OCI-LY7 (cell line): ENCODE measurements at regions not wholly inside any gene's neighbourhood (a gene's known extent, or its start where the extent isn't known, plus 50 kb on each side); places are given as distances from the start of the nearest gene placed in this dataset.

Experiments used
- BruUV-seq: library from RNA; stranded (reverse); fragments of 400-500 nt; replicated peaks from 2 replicates; lab custom pipeline; 2021; lab: Mats Ljungman, UMichigan
- CTCF ChIA-PET: fragments of 300-600 bp; sonication (Branson Sonifier 250); formaldehyde crosslinking; loops from one replicate; lab custom pipeline; 2022; ENCODE audit warnings: antibody characterized with exemption; ENCODE audit not compliant: unreplicated experiment; lab: Charles Lee
- POLR2A ChIA-PET: fragments of 300-600 bp; sonication (Branson Sonifier 250); formaldehyde crosslinking; loops from one replicate; lab custom pipeline; 2022; ENCODE audit warnings: antibody characterized with exemption; lab: Charles Lee
- DNase-seq: peaks from one replicate; pipeline ENCODE4 v3.0.0-alpha.2; 2015; ENCODE audit warnings: low spot score
- H2AFZ ChIP-seq: fragments of 200-600 bp; sonication (generic), shearing (Covaris generic); 2 replicates; pipeline ENCODE4 v1.6.1; 2014; ENCODE audit warnings: mild to moderate bottlenecking, antibody characterized with exemption, low read length, moderate library complexity
- H3K27ac ChIP-seq: fragments of 200-600 bp; sonication (generic); 2 replicates; pipeline ENCODE4 v1.5.1; 2014; ENCODE audit warnings: mixed run types, low read depth, mild to moderate bottlenecking, moderate library complexity, low read length, inconsistent platforms; ENCODE audit not compliant: poor library complexity, severe bottlenecking
- H3K36me3 ChIP-seq: fragments of 200-600 bp; sonication (generic); 2 replicates; pipeline ENCODE4 v1.6.1; 2014; ENCODE audit warnings: mild to moderate bottlenecking, antibody characterized with exemption, low read length, moderate library complexity, mixed read lengths; ENCODE audit not compliant: insufficient read depth
- H3K4me1 ChIP-seq: fragments of 200-600 bp; sonication (generic); 2 replicates; pipeline ENCODE4 v1.5.1; 2014; ENCODE audit warnings: mild to moderate bottlenecking, low read length; ENCODE audit not compliant: insufficient read depth, poor library complexity, severe bottlenecking
- H3K4me2 ChIP-seq: fragments of 200-600 bp; sonication (generic); 2 replicates; pipeline ENCODE4 v1.6.1; 2014; ENCODE audit warnings: mild to moderate bottlenecking, low read length
- H3K4me3 ChIP-seq: fragments of 200-600 bp; sonication (generic); 2 replicates; pipeline ENCODE4 v1.5.1; 2014; ENCODE audit warnings: mild to moderate bottlenecking, low read depth, low read length; ENCODE audit not compliant: poor library complexity, severe bottlenecking
- H3K79me2 ChIP-seq: fragments of 200-600 bp; sonication (generic); 2 replicates; pipeline ENCODE4 v1.6.1; 2016; ENCODE audit warnings: low read depth, mild to moderate bottlenecking, low read length, moderate library complexity, mixed read lengths; ENCODE audit not compliant: insufficient read depth
- H3K9me2 ChIP-seq: fragments of 200-600 bp; sonication (generic); 2 replicates; pipeline ENCODE4 v1.6.1; 2016; ENCODE audit warnings: mild to moderate bottlenecking, low read length, mixed read lengths; ENCODE audit not compliant: insufficient read depth
- H3K9me3 ChIP-seq: fragments of 200-600 bp; sonication (generic); 2 replicates; pipeline ENCODE4 v1.6.1; 2014; ENCODE audit warnings: mild to moderate bottlenecking, mixed run types, low read length, mixed read lengths
- H4K20me1 ChIP-seq: fragments of 200-600 bp; sonication (generic); 2 replicates; pipeline ENCODE4 v1.6.1; 2014; ENCODE audit warnings: mild to moderate bottlenecking, antibody characterized with exemption, low read length, moderate library complexity, mixed read lengths; ENCODE audit not compliant: insufficient read depth
- EZH2phosphoT487 ChIP-seq: fragments of 200-600 bp; sonication (generic); IDR thresholded peaks from 2 replicates; pipeline ENCODE4 v1.6.1; 2018; ENCODE audit warnings: low read depth, borderline replicate concordance, mild to moderate bottlenecking, mixed run types, antibody characterized with exemption, low read length, moderate library complexity, mixed read lengths
- intact Hi-C: fragments of 100-400 bp; cut with micrococcal nuclease; formaldehyde crosslinking; loops from one replicate; pipeline ENCODE4 v1.10.0; 2022; ENCODE audit not compliant: unreplicated experiment
- TF ChIP-seq, protein P1 (sequence below): fragments of 200-600 bp; sonication (generic); conservative IDR thresholded peaks from 2 replicates; pipeline ENCODE4 v1.5.1; 2014; ENCODE audit warnings: mild to moderate bottlenecking, antibody characterized with exemption, low read length, moderate library complexity, mixed read lengths

DNA sequence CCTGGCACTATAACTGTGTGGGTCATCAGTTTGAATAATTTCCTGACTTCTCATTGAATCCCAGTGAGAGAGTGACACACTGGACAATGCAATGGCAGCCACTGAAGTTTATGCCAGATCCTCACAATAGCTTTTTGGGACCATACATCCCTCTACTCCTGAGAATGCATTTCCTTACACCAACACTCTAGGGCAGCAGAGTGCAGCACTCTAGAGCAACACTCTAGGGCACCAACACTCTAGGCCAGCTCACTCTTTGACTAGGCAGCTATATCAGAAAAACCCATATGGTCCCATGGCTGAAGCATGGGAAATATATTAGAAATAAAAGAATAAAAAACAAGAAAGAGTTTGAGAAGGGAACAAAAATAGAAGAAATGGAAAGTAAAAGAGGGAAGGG, 309.2 kb downstream of the MAP2K6 start:
- H3K4me1 ChIP-seq, result no peaks in the 10 kb centered on the region
- no peak overlapping the region for H3K4me3 ChIP-seq
- CTCF ChIA-PET, result no interaction called here
- no peak overlapping the region for H2AFZ ChIP-seq
- H3K9me3 ChIP-seq, result no peaks in the 10 kb centered on the region
- no peaks in the 10 kb centered on the region for H3K36me3 ChIP-seq
- no peaks in the 10 kb centered on the region for H3K9me2 ChIP-seq
- POLR2A ChIA-PET, result interaction anchor here (0.7 to 2.3 kb wide), 3 partner anchors 11 to 72 kb away, joined by 3 to 8 read pairs (median 7); no protein-coding TSS in a partner anchor
- no TSS peak for BruUV-seq
- DNase-seq, result no peak
- TF ChIP-seq, protein P1, sequence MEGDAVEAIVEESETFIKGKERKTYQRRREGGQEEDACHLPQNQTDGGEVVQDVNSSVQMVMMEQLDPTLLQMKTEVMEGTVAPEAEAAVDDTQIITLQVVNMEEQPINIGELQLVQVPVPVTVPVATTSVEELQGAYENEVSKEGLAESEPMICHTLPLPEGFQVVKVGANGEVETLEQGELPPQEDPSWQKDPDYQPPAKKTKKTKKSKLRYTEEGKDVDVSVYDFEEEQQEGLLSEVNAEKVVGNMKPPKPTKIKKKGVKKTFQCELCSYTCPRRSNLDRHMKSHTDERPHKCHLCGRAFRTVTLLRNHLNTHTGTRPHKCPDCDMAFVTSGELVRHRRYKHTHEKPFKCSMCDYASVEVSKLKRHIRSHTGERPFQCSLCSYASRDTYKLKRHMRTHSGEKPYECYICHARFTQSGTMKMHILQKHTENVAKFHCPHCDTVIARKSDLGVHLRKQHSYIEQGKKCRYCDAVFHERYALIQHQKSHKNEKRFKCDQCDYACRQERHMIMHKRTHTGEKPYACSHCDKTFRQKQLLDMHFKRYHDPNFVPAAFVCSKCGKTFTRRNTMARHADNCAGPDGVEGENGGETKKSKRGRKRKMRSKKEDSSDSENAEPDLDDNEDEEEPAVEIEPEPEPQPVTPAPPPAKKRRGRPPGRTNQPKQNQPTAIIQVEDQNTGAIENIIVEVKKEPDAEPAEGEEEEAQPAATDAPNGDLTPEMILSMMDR, result peak; percentile 31; the same call in 1 of the 2 replicates
- no peak for TF ChIP-seq EZH2phosphoT487
- H3K79me2 ChIP-seq, result no peaks in the 10 kb centered on the region
- H4K20me1 ChIP-seq, result no peaks in the 10 kb centered on the region
- H3K4me2 ChIP-seq, result no peak overlapping the region
- no peak overlapping the region for H3K27ac ChIP-seq
- intact Hi-C loops, result loop anchor here (2.0 kb wide), 1 partner anchor 55 kb away; no protein-coding TSS in a partner anchor

DNA sequence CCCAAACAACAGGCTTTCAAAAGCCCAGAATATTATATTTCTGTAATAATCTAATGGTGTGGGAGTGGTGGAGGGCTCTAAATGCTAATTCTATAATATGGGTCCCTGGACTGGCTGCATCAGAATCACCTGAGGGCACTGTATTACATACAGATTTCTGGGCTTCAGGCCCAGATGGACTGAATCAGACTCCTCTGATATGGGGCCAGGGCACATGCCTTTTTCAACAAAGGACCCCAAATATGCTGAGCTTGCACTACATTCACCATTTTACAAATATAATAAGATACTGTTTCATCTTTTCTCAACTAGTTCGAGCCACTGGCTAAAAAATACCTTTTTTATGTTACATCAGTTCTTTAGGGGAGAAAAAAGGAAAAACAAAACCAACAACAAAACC, 309.7 kb downstream of the MAP2K6 start:
- BruUV-seq, result no TSS peak
- H4K20me1 ChIP-seq, result no peaks in the 10 kb centered on the region
- H3K4me2 ChIP-seq, result no peak overlapping the region
- H3K79me2 ChIP-seq, result no peaks in the 10 kb centered on the region
- DNase-seq, result no peak
- ChIA-PET POLR2A (interaction anchor here (2.3 kb wide), 1 partner anchor 18 kb away, joined by 8 read pairs; no protein-coding TSS in a partner anchor), CTCF (no interaction called here)
- H3K4me1 ChIP-seq, result no peaks in the 10 kb centered on the region
- TF ChIP-seq, protein P1, result no peak
- TF ChIP-seq EZH2phosphoT487, result no peak
- H3K9me2 ChIP-seq, result no peaks in the 10 kb centered on the region
- no peak overlapping the region for H3K27ac ChIP-seq
- no peaks in the 10 kb centered on the region for H3K36me3 ChIP-seq
- H2AFZ ChIP-seq, result no peak overlapping the region
- no peaks in the 10 kb centered on the region for H3K9me3 ChIP-seq
- intact Hi-C loops, result loop anchor here (2.0 kb wide), 1 partner anchor 55 kb away; no protein-coding TSS in a partner anchor
- H3K4me3 ChIP-seq, result no peak overlapping the region

DNA sequence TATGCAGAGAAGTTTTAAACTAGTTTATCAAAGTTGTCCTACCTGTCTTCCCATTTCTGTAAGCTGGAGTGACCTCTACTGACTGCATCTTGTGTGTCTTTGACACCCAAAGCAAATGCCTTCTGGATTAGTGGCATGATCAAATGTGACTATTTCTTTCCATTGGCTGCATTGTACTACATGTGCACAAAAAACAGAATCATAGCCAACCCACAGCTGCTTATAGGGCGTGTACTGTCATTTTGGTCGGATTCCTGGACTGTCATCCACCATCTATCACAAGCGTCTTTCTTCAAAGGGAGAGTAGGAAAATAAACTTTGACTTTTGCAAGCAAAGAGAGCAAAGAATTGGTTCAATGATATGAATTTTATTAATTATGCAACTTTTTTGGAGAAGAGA, 310.6 kb downstream of the MAP2K6 start:
- ChIA-PET POLR2A (interaction anchor here (0.7 to 2.3 kb wide), 3 partner anchors 13 to 28 kb away, joined by 3 to 8 read pairs (median 3); no protein-coding TSS in a partner anchor), CTCF (no interaction called here)
- H3K4me2 ChIP-seq, result no peak overlapping the region
- H2AFZ ChIP-seq, result no peak overlapping the region
- no peak overlapping the region for H3K4me3 ChIP-seq
- TF ChIP-seq, protein P1, result 0 out of 2 replicates have a peak, but pooled peaks have one; percentile 38
- no peak for TF ChIP-seq EZH2phosphoT487
- intact Hi-C loops, result loop anchor here (2.0 to 5.0 kb wide), 2 partner anchors 56 to 158 kb away; no protein-coding TSS in a partner anchor
- H3K4me1 ChIP-seq, result no peaks in the 10 kb centered on the region
- H3K27ac ChIP-seq, result no peak overlapping the region
- H4K20me1 ChIP-seq, result no peaks in the 10 kb centered on the region
- DNase-seq, result peak; percentile 12
- no TSS peak for BruUV-seq
- no peaks in the 10 kb centered on the region for H3K9me3 ChIP-seq
- H3K79me2 ChIP-seq, result no peaks in the 10 kb centered on the region
- H3K36me3 ChIP-seq, result no peaks in the 10 kb centered on the region
- no peaks in the 10 kb centered on the region for H3K9me2 ChIP-seq
